GM12878 (cell line): ENCODE measurements at regions not wholly inside any gene's neighbourhood (a gene's known extent, or its start where the extent isn't known, plus 50 kb on each side); places are given as distances from the start of the nearest gene placed in this dataset.

Experiments
- CHD2 ChIP-seq: IDR thresholded peaks from 2 replicates; pipeline ENCODE4 v1.6.1; 2011; ENCODE audit warnings: low read depth, low read length, improper control_type of control experiment, borderline replicate concordance
- CREB1 ChIP-seq: IDR thresholded peaks from 2 replicates; pipeline ENCODE4 v1.6.1; 2012; ENCODE audit warnings: low read depth, mild to moderate bottlenecking, inconsistent platforms
- IKZF2 ChIP-seq, 2 experiments: fragments of 450-650 bp; IDR thresholded peaks; 2 replicates each; pipeline ENCODE4 v1.6.1; 2017; ENCODE audit warnings: mild to moderate bottlenecking in 2 of 2, moderate library complexity in 2 of 2
- NFIC ChIP-seq: IDR thresholded peaks from 2 replicates; pipeline ENCODE4 v1.6.1; 2012; ENCODE audit warnings: low read depth, mild to moderate bottlenecking, inconsistent platforms, low read length, moderate library complexity
- ZNF384 ChIP-seq: IDR thresholded peaks from 2 replicates; pipeline ENCODE4 v1.6.1; 2012; ENCODE audit warnings: low read depth, mild to moderate bottlenecking, low read length, improper control_type of control experiment, borderline replicate concordance
- TF ChIP-seq, protein P1 (sequence below), 3 experiments: IDR thresholded peaks in 2 of 3; conservative IDR thresholded peaks in 1 of 3; 2 replicates each; pipeline ENCODE4 v1.5.1; 2011; ENCODE audit warnings: low read depth in 3 of 3, low read length in 3 of 3, mild to moderate bottlenecking in 3 of 3, control low read depth in 2 of 3, moderate library complexity in 2 of 3, inconsistent platforms in 1 of 3, mixed read lengths in 1 of 3; ENCODE audit not compliant: control insufficient read depth in 2 of 3, insufficient read depth in 1 of 3; ENCODE audit errors: extremely low read depth in 1 of 3
- TF ChIP-seq, protein P2 (sequence below): IDR thresholded peaks from 2 replicates; pipeline ENCODE4 v1.6.1; 2012; ENCODE audit warnings: mild to moderate bottlenecking, low read depth, low read length

DNA sequence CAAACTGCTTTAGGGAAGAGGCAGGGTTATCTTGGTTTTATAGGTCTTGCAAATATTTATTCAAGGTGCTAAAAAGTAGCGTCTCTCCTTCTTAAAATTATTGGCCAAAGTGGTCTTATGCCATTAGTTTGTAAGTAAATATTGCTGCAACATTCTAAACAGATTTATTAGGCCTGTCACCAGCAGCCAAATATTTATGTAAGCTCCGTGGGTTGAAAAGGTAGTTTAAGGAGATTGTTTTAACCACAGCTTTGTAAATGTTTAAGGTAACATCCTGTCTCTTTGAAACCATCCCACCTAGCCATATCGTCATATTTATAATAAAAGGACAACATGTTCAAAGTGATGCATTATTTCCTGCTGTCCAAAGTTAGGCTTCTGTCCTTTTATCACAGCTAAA lies 210.1 kb upstream of the LNX1 start:
- TF ChIP-seq, protein P1, sequence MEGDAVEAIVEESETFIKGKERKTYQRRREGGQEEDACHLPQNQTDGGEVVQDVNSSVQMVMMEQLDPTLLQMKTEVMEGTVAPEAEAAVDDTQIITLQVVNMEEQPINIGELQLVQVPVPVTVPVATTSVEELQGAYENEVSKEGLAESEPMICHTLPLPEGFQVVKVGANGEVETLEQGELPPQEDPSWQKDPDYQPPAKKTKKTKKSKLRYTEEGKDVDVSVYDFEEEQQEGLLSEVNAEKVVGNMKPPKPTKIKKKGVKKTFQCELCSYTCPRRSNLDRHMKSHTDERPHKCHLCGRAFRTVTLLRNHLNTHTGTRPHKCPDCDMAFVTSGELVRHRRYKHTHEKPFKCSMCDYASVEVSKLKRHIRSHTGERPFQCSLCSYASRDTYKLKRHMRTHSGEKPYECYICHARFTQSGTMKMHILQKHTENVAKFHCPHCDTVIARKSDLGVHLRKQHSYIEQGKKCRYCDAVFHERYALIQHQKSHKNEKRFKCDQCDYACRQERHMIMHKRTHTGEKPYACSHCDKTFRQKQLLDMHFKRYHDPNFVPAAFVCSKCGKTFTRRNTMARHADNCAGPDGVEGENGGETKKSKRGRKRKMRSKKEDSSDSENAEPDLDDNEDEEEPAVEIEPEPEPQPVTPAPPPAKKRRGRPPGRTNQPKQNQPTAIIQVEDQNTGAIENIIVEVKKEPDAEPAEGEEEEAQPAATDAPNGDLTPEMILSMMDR (IDR thresholded peaks at IDR 0.05 in 2 of 3, conservative IDR thresholded peaks at IDR 0.05 in 1 of 3; ENCODE audit: control insufficient read depth in 2 of 3, extremely low read depth in 1 of 3, insufficient read depth in 1 of 3, low read depth in 3 of 3, low read length in 3 of 3) = no peak
- TF ChIP-seq NFIC = no peak
- TF ChIP-seq CHD2 = no peak
- no peak for TF ChIP-seq CREB1
- no peak for TF ChIP-seq IKZF2 (IDR thresholded peaks at IDR 0.05)
- no peak for TF ChIP-seq ZNF384
- TF ChIP-seq, protein P2, sequence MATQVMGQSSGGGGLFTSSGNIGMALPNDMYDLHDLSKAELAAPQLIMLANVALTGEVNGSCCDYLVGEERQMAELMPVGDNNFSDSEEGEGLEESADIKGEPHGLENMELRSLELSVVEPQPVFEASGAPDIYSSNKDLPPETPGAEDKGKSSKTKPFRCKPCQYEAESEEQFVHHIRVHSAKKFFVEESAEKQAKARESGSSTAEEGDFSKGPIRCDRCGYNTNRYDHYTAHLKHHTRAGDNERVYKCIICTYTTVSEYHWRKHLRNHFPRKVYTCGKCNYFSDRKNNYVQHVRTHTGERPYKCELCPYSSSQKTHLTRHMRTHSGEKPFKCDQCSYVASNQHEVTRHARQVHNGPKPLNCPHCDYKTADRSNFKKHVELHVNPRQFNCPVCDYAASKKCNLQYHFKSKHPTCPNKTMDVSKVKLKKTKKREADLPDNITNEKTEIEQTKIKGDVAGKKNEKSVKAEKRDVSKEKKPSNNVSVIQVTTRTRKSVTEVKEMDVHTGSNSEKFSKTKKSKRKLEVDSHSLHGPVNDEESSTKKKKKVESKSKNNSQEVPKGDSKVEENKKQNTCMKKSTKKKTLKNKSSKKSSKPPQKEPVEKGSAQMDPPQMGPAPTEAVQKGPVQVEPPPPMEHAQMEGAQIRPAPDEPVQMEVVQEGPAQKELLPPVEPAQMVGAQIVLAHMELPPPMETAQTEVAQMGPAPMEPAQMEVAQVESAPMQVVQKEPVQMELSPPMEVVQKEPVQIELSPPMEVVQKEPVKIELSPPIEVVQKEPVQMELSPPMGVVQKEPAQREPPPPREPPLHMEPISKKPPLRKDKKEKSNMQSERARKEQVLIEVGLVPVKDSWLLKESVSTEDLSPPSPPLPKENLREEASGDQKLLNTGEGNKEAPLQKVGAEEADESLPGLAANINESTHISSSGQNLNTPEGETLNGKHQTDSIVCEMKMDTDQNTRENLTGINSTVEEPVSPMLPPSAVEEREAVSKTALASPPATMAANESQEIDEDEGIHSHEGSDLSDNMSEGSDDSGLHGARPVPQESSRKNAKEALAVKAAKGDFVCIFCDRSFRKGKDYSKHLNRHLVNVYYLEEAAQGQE = no peak
